M059J (cell line): ENCODE measurements at regions not wholly inside any gene's neighbourhood (a gene's known extent, or its start where the extent isn't known, plus 50 kb on each side); places are given as distances from the start of the nearest gene placed in this dataset.

ENCODE experiments used
- DNase-seq: peaks from one replicate; pipeline ENCODE4 v3.0.0-alpha.2; 2012; ENCODE audit warnings: low read depth

DNA sequence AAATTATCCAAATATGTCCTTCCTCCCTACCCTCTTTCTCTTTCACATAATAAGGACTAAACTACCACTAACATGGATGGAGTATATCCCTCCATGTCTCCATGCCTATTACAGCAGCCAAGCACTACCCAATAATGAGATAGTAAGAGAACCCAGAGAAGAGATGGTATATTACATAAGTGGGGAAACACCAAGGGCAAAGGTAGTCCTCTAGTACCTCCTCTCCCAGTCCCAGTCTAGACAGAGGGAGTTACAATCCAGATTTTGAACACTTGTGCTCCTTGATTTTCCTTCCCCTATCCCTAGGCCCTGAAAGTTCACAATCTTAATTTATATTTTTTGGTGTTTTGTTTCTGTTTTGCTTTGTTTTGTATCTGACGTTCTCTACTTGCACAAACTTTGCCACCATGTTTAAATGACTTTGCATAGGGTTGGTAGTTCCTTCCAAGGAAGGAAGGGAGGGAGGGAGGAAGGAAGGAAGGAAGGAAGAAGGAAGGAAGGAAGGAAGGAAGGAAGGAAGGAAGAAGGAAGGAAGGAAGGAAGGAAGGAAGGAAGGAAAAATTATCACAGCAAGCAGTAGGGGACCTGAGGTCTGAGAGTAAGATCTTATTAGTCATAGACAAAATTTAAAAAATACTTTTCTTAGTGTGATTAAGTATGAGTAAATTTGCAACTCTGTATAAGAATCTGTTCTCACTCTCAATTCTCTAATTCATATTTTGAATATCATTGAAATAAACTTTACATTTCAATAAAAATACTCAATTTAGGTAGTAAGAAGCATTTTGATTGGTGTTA, 521.9 kb downstream of the PTPRC start:
- DNase-seq: no peak

GRCh38 chr1:199161319-199161680, 522.5 kb downstream of the PTPRC start:
- no peak for DNase-seq

DNA sequence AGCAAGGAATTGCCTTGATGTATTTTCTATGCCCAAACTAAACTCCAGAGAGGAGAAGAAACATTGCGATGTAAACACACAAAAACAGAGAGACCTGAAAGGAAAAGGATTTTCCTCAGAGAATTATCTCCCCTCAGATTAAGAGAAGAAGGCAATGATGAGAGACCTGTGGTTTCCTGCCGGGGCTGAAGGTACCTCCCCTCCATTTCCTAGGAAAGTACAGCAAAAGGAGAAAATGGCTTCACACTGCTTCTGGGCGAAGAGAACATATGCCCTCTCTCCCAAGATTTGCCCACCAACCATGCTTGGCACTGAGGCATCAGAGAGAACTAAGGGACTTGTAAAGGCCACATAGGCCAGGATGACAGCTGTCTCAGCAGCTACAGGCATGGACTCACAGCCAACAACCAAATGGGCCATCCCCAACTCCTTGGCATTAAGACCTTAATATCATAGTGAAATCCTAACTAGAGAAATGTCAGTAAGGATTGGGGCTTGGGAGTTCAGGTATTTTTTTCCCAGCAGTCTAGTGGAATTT, 523.0 kb downstream of the PTPRC start:
- DNase-seq: no peak

DNA sequence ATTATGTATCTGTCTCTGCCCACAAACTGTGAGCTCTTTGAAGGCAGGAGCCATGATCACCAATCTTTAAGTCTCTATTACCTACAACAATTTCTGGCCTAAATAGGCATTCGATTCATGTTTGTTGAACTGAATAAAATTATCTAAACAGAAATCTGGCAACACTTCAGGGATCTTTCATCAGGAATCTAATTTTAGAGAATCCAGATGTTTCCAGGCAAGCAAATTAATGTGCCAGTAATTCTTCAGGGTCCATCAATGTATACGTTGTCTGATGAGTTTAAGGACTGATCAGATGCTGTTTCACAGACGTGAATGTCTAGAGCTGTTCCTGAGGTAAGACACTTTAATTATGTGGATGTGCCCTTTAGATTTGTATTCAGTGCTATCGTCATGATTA, 524.4 kb downstream of the PTPRC start:
- no peak for DNase-seq

DNA sequence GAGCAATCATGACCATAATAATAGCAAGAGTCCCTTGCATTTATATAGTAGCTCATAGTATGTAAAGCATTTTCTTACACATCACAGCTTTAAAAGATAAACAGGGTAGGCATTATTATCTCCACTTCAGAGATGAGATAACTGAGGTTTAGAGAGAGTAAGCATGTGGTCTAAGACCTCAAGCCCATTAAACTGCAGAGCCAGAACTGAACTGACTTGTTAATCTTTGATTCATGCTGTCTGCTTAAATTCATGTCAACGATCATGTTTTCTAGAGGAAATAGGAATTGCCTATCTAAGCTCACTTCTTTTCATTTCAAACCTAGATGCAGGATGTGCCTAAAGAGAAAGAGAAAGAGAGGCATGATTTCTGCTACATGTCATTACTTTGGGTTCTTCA, 524.8 kb downstream of the PTPRC start:
- DNase-seq: no peak

- DNase-seq: no peak
Measured at GRCh38 chr1:199167460-199167859, 528.6 kb downstream of the PTPRC start.

DNA sequence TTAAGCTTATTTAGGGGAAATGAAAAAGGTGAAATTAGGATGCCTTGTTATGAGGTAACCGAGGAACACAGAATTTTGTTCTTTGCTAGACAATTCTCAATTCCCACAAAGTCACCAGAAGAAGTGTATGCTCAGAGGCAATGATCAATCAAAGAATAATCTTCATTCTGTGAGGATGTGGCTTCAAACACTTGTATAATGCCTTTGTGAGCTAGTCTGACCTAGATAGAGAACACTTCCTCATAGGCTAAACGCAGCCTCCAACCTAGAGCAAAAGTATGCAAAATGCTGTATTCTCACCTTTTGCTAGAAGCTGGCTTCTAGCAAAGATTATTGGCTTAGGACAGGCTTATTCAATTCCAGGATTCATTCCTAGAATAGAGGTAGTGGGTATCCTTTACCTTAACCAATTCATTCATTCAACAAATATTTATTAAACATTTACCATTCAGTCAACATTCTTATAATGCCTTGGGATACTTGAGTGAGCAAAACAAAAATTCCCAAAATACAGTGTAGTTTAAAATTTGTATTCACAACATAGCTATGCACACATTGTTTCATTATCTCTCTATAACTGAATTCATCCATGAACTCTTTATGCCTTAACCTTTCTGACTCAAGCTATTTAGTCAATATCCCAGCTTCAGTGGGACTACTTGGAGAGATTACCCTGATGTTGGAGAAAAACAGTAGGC, 530.2 kb downstream of the PTPRC start:
- DNase-seq: no peak

GRCh38 chr1:199170711-199171110, 531.9 kb downstream of the PTPRC start:
- DNase-seq: no peak

- peak; percentile 16 for DNase-seq
Measured at GRCh38 chr1:199172171-199173124, 533.6 kb downstream of the PTPRC start.

DNA sequence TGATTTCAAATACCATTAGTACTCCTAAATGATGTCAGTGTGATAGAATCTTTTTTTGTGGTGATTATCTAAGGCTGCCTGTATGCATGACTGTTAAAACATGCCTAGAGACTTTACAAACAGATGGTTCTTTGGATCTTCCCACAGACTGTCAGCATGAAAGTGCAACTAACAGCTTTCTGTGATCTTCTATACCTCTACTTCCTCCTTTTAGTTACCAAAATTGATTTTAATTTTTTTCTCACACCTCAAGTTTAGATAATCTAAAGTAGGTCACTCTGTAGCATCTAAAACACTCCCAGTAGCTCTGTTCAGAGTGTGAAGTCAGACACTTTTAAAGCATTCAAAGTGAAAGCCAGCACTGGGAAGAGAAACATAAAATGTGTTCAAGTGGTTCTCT, 534.5 kb downstream of the PTPRC start:
- DNase-seq: peak; percentile 20

GRCh38 chr1:199174336-199174735, 535.5 kb downstream of the PTPRC start:
- no peak for DNase-seq

DNA sequence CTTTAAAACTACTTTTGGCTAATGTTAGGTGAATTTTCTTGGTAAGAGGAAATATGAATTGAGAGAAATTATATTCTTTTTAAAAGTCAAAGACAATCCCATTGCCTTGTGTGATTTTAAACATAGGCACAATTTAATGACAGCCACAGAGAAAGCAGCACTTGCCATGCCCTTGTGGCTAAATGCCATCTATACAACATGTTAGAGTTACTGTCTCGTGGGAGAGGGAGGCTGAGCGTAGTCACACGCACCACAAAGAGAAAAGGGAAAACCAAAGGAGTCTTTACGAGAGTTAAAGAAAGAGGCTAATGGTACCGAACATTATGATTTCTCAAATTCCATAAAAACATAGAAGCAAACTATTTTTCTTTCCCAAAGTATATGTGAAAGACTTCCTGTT, 537.9 kb downstream of the PTPRC start:
- no peak for DNase-seq

DNA sequence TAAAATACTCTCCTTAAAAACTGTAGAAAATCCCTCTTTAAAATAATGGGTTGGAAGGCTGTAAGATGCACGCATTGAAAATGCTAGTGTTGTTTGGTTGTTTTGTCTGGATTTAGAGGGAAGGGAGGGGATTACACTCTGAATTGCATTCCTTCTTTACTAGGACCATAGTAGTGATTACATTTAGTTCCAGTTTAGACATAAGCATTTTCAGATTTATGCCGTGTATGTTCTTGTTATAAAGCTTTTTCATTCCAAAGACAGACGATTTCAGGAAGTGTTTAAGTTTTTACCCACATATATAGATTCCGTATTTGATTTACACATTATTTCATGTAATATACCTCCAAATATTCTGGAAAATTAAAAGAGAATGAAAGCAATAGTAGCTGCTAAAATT, 538.4 kb downstream of the PTPRC start:
- no peak for DNase-seq

- DNase-seq: no peak
Measured at GRCh38 chr1:199178646-199179045, 539.8 kb downstream of the PTPRC start.

DNA sequence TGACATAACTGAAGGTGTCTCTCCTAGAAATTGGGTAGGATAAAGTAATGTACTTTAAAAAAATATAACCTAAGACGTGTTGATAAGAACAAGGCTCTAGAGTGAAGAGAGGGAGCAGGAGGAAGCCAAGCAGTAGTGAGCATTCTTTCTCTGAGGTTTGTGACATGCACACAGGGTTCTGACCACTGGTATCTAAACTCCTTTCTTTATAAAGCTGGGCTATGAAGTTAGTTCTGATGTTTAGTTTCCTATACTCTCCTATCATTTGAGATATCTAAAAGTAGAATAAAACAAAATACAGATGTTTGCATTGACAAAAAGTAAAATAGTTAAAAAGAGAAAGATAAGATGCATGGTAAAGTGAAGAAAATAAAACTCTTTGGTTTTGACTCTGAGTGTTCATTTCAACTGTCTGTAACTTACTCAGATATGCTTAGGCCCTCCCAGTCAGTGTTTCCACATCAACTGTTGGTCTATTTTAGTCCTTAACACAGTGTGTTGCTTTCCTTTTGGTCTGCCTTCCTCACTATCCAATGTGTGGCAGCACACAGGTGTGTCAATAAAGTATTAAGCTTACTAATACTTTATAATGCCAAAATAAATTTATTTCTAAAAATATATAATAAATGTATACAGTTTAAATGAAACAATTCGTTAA, 543.5 kb downstream of the PTPRC start:
- no peak for DNase-seq

- no peak for DNase-seq
Measured at GRCh38 chr1:199184180-199184579, 545.3 kb downstream of the PTPRC start.

DNA sequence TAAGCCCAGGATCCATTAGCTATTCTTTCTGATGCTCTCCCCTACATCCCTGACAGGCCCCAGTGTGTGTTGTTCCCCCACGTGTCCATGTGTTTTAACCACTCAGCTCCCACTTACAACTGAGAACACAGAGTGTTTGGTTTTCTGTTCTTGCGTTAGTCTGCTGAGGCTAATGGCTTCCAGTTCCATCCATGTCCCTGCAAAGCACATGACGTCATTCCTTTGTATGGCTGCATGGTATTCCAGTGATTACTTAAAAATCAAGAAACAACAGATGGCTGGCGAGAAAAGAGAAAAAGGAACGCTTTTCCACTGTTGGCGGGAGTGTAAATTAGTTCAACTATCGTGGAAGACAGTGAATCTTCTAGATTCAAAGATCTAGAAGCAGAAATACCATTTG, 556.0 kb downstream of the PTPRC start:
- DNase-seq: no peak

- no peak for DNase-seq
Measured at GRCh38 chr1:199197695-199198094, 558.9 kb downstream of the PTPRC start.

DNA sequence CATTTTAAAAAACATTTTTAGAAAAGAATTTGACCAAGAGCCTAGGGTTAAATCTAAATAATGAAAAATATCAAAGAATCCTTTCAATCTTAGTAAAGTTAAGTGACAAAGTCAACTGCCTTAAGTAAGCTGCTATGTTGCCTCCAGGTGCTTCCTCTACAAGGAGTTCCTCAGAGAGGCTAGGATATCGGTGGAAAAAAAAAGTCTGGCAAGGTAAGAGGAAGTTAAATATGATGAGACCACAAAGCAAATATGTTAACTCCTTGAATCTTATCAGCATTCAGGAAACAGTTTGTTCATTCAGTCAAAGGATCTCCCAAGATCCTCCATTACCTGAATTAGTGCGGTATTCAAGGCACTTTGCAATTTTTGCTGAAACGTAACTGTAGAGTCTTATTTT, 563.5 kb downstream of the PTPRC start:
- no peak for DNase-seq

DNA sequence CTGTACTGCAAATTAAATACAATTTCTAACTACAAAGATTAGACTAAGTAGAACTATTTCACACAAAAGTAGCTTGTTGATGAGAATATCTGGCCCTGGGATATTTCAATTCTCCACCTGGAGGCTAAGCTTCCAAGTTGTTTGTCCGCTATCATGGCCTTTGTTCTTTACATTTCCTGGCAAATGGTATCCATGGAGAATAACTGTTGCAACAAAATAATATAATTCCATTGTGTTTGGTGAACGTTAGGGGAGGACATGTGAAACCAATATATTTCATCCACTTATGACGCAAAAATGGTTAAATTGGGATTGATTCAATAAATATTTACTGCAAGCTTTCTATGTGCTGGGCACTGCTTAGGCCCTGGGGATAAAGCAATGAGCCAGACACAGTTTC, 565.4 kb downstream of the PTPRC start:
- no peak for DNase-seq

DNA sequence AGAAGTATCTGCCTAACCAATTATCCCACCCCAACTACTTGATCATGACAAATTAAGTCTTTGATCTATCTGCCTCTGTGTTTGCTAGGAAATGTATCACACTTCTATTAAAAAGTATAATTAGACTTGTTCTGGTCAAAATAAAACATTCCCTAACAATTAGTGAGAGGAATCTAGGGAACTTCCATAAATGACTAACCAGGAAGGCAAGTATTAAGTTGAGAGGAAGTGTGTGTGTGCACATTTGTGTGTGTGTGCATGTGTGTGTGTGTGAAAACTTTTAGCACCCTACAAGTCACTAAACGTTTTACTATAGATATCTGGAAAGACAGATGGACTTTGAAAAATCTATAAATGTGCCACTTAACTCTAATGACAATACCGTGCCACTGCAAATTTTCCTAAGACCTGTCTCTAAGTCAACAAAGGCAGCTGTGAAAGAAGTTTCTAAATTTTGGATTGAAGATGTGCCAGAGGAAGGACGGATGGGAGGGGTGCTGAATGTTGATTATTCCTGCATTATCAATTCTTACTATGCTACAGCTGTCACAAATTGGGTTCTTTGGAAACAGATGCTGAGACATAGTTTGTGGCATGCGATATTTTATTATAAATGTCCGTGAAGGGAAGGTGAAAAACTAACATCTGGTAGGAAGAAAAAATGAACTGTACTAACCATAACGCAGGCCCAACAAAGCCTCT, 567.1 kb downstream of the PTPRC start:
- DNase-seq: no peak
